Mucosa of stomach (tissue), 1 donor: ENCODE measurements at regions not wholly inside any gene's neighbourhood (a gene's known extent, or its start where the extent isn't known, plus 50 kb on each side); places are given as distances from the start of the nearest gene placed in this dataset.
"Not testable (repeated sequence)": the region's sequence is repeated elsewhere in the genome, so short reads cannot be mapped to it uniquely, and the experiment has no call there.

Source experiments
- H3K27me3 ChIP-seq: one replicate; pipeline ENCODE4 v1.7.0; 2013; ENCODE audit warnings: mild to moderate bottlenecking, low read length; ENCODE audit not compliant: control insufficient read depth, insufficient read depth
- H3K36me3 ChIP-seq: one replicate; pipeline ENCODE4 v1.7.0; 2013; ENCODE audit warnings: low read length; ENCODE audit not compliant: control insufficient read depth, insufficient read depth
- H3K4me1 ChIP-seq: one replicate; pipeline ENCODE4 v1.7.0; 2013; ENCODE audit warnings: mild to moderate bottlenecking, low read length; ENCODE audit not compliant: control insufficient read depth, insufficient read depth
- H3K4me3 ChIP-seq: one replicate; pipeline ENCODE4 v1.7.0; 2013; ENCODE audit warnings: low read length
- H3K9ac ChIP-seq: one replicate; pipeline ENCODE4 v1.7.0; 2013; ENCODE audit warnings: mild to moderate bottlenecking, low read length, moderate library complexity
- H3K9me3 ChIP-seq: one replicate; pipeline ENCODE4 v1.7.0; 2013; ENCODE audit warnings: mild to moderate bottlenecking, low read length, moderate library complexity; ENCODE audit not compliant: control insufficient read depth
- donor health status: Pancreatic carcinoma.

GRCh38 chr6:164078532-164079274 is 664.2 kb downstream of the QKI start:
- H3K4me3 ChIP-seq: no peak overlapping the region
- H3K9me3 ChIP-seq: no peaks in the 10 kb centered on the region
- no peaks in the 10 kb centered on the region for H3K36me3 ChIP-seq
- H3K4me1 ChIP-seq: no peaks in the 10 kb centered on the region
- no peaks in the 10 kb centered on the region for H3K27me3 ChIP-seq
- no peak overlapping the region for H3K9ac ChIP-seq

GRCh38 chr6:164076818-164077532 is 662.5 kb downstream of the QKI start:
- H3K27me3 ChIP-seq, H3K36me3 ChIP-seq, H3K9me3 ChIP-seq, H3K9ac ChIP-seq, H3K4me3 ChIP-seq, H3K4me1 ChIP-seq: not testable (repeated sequence)

DNA sequence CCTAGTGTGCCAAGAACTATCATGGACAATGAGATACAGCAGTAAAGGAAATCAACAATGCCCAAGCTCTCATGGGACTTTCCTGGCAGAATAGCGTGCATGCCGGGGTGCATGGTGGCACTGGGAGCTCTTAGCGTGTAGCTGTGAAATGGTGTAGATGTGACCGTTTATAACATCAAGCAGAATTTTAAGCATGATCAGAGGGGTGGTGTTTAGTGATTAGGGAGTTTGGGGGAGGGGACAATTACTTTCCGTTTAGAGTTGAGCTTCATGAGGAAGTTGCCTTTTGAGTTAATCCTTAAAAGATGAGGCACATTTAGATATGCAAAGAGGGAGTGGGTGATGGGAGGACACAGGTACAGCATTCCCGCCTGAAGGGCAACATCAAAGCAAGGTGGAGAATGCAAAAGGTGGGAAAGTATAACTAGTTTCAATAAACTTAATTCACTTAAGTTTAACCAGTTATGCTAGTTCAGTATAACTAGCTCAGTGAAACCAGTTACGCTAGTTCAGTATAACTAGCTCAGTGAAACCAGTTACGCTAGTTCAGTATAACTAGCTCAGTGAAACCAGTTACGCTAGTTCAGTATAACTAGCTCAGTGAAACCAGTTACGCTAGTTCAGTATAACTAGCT is 661.6 kb downstream of the QKI start:
- Histone ChIP-seq H3K4me3 (no peak overlapping the region), H3K27me3 (no peaks in the 10 kb centered on the region), H3K4me1 (no peaks in the 10 kb centered on the region), H3K9me3 (no peaks in the 10 kb centered on the region), H3K9ac (no peak overlapping the region), H3K36me3 (no peaks in the 10 kb centered on the region)

GRCh38 chr6:164072240-164072666 is 657.7 kb downstream of the QKI start:
- Histone ChIP-seq H3K9me3 (no peaks in the 10 kb centered on the region), H3K36me3 (no peaks in the 10 kb centered on the region), H3K4me1 (no peaks in the 10 kb centered on the region), H3K4me3 (no peak overlapping the region), H3K9ac (no peak overlapping the region), H3K27me3 (no peaks in the 10 kb centered on the region)

DNA sequence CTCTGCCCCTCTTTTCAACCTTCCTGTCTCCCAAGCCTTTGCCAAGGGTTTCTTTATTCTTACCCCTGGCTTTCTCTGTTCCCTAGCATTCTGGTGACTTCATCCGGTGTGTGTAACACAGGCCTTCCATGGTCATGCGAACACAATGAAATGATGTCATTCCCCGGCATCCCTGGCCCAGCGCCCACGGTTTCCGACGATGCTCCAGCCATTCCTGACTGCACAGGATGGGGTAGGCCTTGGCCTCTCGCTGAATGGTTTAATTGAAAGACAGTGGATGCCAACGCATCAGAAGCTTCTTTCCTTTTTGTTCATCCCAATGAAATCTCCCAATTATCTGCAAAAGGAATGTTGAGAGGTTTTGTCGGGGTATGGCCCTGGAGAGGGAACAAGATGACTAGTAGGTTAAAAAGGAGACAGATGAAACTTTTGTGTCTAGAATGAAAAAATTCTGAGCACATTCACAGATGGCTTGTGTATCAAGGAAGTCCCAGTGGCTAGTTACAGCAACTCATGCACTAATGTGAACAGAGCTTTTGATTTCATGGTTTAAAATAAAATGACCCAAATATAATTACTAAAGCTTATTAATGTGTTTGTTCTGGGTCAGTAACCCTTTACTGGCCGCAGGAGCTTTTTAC is 655.0 kb downstream of the QKI start:
- H3K4me3 ChIP-seq: no peak overlapping the region
- H3K4me1 ChIP-seq: no peaks in the 10 kb centered on the region
- H3K9ac ChIP-seq: no peak overlapping the region
- H3K9me3 ChIP-seq: no peaks in the 10 kb centered on the region
- no peaks in the 10 kb centered on the region for H3K27me3 ChIP-seq
- no peaks in the 10 kb centered on the region for H3K36me3 ChIP-seq

DNA sequence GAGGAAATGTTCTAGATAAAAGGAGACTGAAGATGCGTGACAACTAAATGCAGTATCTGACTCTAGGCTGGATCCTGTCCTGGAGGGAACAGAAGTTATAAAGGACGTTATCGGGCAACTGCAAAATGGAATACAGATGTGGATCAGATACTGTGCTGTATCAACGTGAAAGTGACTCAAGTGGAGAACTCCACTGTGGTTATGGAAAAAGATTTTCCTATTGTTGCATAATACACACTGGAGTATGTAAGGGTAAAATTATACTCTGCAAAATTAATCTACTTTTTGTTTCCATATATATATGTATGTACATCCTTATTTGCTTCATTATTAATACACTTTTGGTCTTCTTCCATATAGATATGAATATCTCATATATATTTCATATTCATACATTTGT is 654.0 kb downstream of the QKI start:
- Histone ChIP-seq H3K4me3 (no peak overlapping the region), H3K9ac (no peak overlapping the region), H3K27me3 (no peaks in the 10 kb centered on the region), H3K4me1 (no peaks in the 10 kb centered on the region), H3K9me3 (no peaks in the 10 kb centered on the region), H3K36me3 (no peaks in the 10 kb centered on the region)

DNA sequence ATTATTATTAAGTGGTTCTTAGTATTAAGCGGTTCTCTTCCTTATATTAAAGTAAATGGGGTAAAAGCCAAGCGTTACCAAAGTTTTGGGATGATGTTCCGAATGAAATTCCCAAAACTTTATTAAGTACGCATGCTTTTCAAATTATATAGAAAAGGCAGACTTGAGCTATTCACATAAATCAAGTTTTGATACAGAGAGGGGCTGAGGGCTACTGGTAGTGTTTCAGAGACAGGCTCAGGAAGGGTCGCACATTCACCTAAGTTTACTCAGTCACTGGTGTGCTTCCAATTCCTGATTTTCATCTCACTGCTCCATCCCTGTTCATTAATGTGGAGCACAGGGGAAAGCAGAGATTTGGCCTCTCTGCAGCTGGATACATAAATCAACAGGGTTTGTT is 652.2 kb downstream of the QKI start:
- Histone ChIP-seq H3K4me3 (no peak overlapping the region), H3K4me1 (no peaks in the 10 kb centered on the region), H3K9ac (no peak overlapping the region), H3K9me3 (no peaks in the 10 kb centered on the region), H3K27me3 (no peaks in the 10 kb centered on the region), H3K36me3 (no peaks in the 10 kb centered on the region)

GRCh38 chr6:164066335-164066734 is 651.8 kb downstream of the QKI start:
- H3K9ac ChIP-seq: no peak overlapping the region
- no peaks in the 10 kb centered on the region for H3K9me3 ChIP-seq
- H3K4me3 ChIP-seq: no peak overlapping the region
- no peaks in the 10 kb centered on the region for H3K27me3 ChIP-seq
- H3K36me3 ChIP-seq: no peaks in the 10 kb centered on the region
- H3K4me1 ChIP-seq: no peaks in the 10 kb centered on the region

GRCh38 chr6:164063346-164063745 is 648.8 kb downstream of the QKI start:
- no peak overlapping the region for H3K4me3 ChIP-seq
- H3K36me3 ChIP-seq: no peaks in the 10 kb centered on the region
- no peaks in the 10 kb centered on the region for H3K4me1 ChIP-seq
- H3K9me3 ChIP-seq: no peaks in the 10 kb centered on the region
- no peak overlapping the region for H3K9ac ChIP-seq
- H3K27me3 ChIP-seq: no peaks in the 10 kb centered on the region

- Histone ChIP-seq H3K36me3 (no peaks in the 10 kb centered on the region), H3K9me3 (no peaks in the 10 kb centered on the region), H3K27me3 (no peaks in the 10 kb centered on the region), H3K4me3 (no peak overlapping the region), H3K4me1 (no peaks in the 10 kb centered on the region), H3K9ac (no peak overlapping the region)
These were observed 648.4 kb downstream of the QKI start for GRCh38 chr6:164062872-164063271.

- Histone ChIP-seq H3K36me3 (no peaks in the 10 kb centered on the region), H3K4me3 (no peak overlapping the region), H3K4me1 (no peaks in the 10 kb centered on the region), H3K9ac (no peak overlapping the region), H3K27me3 (no peaks in the 10 kb centered on the region), H3K9me3 (no peaks in the 10 kb centered on the region)
These were observed 643.4 kb downstream of the QKI start for GRCh38 chr6:164057876-164058275.

- no peaks in the 10 kb centered on the region for H3K27me3 ChIP-seq
- H3K4me1 ChIP-seq: no peaks in the 10 kb centered on the region
- H3K9ac ChIP-seq: no peak overlapping the region
These were observed 636.9 kb downstream of the QKI start for GRCh38 chr6:164051427-164051826.

More at GRCh38 chr6:164051427-164051826, 636.9 kb downstream of the QKI start:
- H3K36me3 ChIP-seq: no peaks in the 10 kb centered on the region
- H3K9me3 ChIP-seq: no peaks in the 10 kb centered on the region
- H3K4me3 ChIP-seq: no peak overlapping the region
